Gastroesophageal sphincter (tissue), 4 donors: ENCODE measurements at regions not wholly inside any gene's neighbourhood (a gene's known extent, or its start where the extent isn't known, plus 50 kb on each side); places are given as distances from the start of the nearest gene placed in this dataset.
A peak's percentile ranks its signal among the peaks of the same experiment; 100 is the strongest.

Experiments used
- ATAC-seq: fragments of 150-250 bp; one replicate; pipeline ENCODE4 v1.9.1; 2016; ENCODE audit warnings: mild to moderate bottlenecking, moderate library complexity
- H3K27ac ChIP-seq, 4 donors: fragments of 200-600 bp; sonication (generic) in 3 of 4; 1 replicate in 3 of 4; 2 replicates in 1 of 4; pipeline ENCODE4 v1.5.1; 2016 to 2019
- H3K27me3 ChIP-seq: fragments of 200-600 bp; sonication (generic); one replicate; pipeline ENCODE4 v1.5.1; 2019
- H3K36me3 ChIP-seq, 2 donors: fragments of 200-600 bp; sonication (generic); one replicate each; pipeline ENCODE4 v1.5.1; 2019; ENCODE audit warnings: control low read depth in 1 of 2
- H3K4me1 ChIP-seq, 3 donors: fragments of 200-600 bp; sonication (generic); 1 replicate in 2 of 3; 2 replicates in 1 of 3; pipeline ENCODE4 v1.5.1; 2016 to 2019; ENCODE audit warnings: control low read depth in 2 of 3
- H3K4me3 ChIP-seq, 2 donors: fragments of 200-600 bp; sonication (generic); one replicate each; pipeline ENCODE4 v1.5.1; 2019; ENCODE audit warnings: mild to moderate bottlenecking in 1 of 2, moderate library complexity in 1 of 2
- H3K9me3 ChIP-seq, 3 donors: fragments of 200-600 bp; sonication (generic); one replicate each; pipeline ENCODE4 v1.5.1; 2017 to 2019; ENCODE audit warnings: control low read depth in 2 of 3
- CTCF ChIP-seq, 4 experiments: fragments of 200-600 bp in 2 of 4; fragments of 450-650 bp in 2 of 4; sonication (generic) in 1 of 4; IDR thresholded peaks; one replicate each; pipeline ENCODE4 v1.5.1; 2017 to 2019; ENCODE audit warnings: antibody characterized with exemption in 4 of 4, mild to moderate bottlenecking in 2 of 4, moderate library complexity in 2 of 4
- EP300 ChIP-seq: sonication (generic); formaldehyde crosslinking; IDR thresholded peaks from one replicate; pipeline ENCODE4 v1.6.1; 2017; ENCODE audit warnings: antibody characterized with exemption, mild to moderate bottlenecking
- POLR2A ChIP-seq, 2 donors: fragments of 450-650 bp; IDR thresholded peaks; one replicate each; pipeline ENCODE4 v1.6.1; 2017; ENCODE audit warnings: antibody characterized with exemption in 2 of 2, mild to moderate bottlenecking in 2 of 2, moderate library complexity in 1 of 2
- POLR2AphosphoS5 ChIP-seq: sonication (generic); formaldehyde crosslinking; IDR thresholded peaks from one replicate; pipeline ENCODE4 v1.6.1; 2017; ENCODE audit warnings: antibody characterized with exemption
- WGBS, 2 donors: methylation state at CpG; one replicate each; pipeline ENCODE4 v1.1.5; 2018; ENCODE audit warnings: low coverage in 1 of 2; 5-methylcytosine and 5-hydroxymethylcytosine counted together

GRCh38 chr3:5063724-5064123 lies 58.4 kb upstream of the ARL8B start:
- WGBS, 2 donors, result 85 to 94% methylated on average over 5 to 6 of the region's 6 CpGs
- Histone ChIP-seq H3K27me3 (no peaks in the 10 kb centered on the region), H3K27ac (no peak overlapping the region), H3K9me3 (no peaks in the 10 kb centered on the region), H3K36me3 (no peaks in the 10 kb centered on the region), H3K4me1 (no peaks in the 10 kb centered on the region), H3K4me3 (no peak overlapping the region)
- no peak for ATAC-seq
- TF ChIP-seq EP300, result no peak
- TF ChIP-seq CTCF (IDR thresholded peaks at IDR 0.05), result no peak
- no peak for TF ChIP-seq POLR2AphosphoS5
- no peak for TF ChIP-seq POLR2A (IDR thresholded peaks at IDR 0.05)

- H3K4me3 ChIP-seq, result no peak overlapping the region
- 73 to 91% methylated on average over 8 to 10 of the region's 14 CpGs for WGBS, 2 donors
- no peaks in the 10 kb centered on the region for H3K36me3 ChIP-seq
These were observed 53.5 kb upstream of the ARL8B start for GRCh38 chr3:5068531-5069050.

GRCh38 chr3:5069627-5070026 lies 52.5 kb upstream of the ARL8B start:
- Histone ChIP-seq H3K27ac (no peak overlapping the region), H3K4me3 (no peak overlapping the region), H3K27me3 (no peaks in the 10 kb centered on the region), H3K9me3 (no peaks in the 10 kb centered on the region), H3K36me3 (no peaks in the 10 kb centered on the region), H3K4me1 (peaks cover 0 to 11% (median 0%) of the 10 kb centered on the region in 3 donors)
- 92 to 95% methylated on average over 2 of the region's 2 CpGs for WGBS, 2 donors
- TF ChIP-seq EP300 (no peak), CTCF (IDR thresholded peaks at IDR 0.05) (no peak), POLR2AphosphoS5 (no peak), POLR2A (IDR thresholded peaks at IDR 0.05) (no peak)
- no peak for ATAC-seq

More at GRCh38 chr3:5068531-5069050, 53.5 kb upstream of the ARL8B start:
- Histone ChIP-seq H3K4me1 (peaks cover 0 to 11% (median 0%) of the 10 kb centered on the region in 3 donors), H3K27me3 (no peaks in the 10 kb centered on the region), H3K27ac (no peak overlapping the region), H3K9me3 (no peaks in the 10 kb centered on the region)
- no peak for TF ChIP-seq POLR2AphosphoS5
- TF ChIP-seq POLR2A (IDR thresholded peaks at IDR 0.05), result no peak
- TF ChIP-seq CTCF (IDR thresholded peaks at IDR 0.05), result no peak
- no peak for TF ChIP-seq EP300
- ATAC-seq, result no peak

GRCh38 chr3:5071061-5071460 lies 51.0 kb upstream of the ARL8B start:
- WGBS, 2 donors, result 22 to 27% methylated on average over 4 to 7 of the region's 7 CpGs
- no peaks in the 10 kb centered on the region for H3K27me3 ChIP-seq
- H3K36me3 ChIP-seq, result no peaks in the 10 kb centered on the region
- peaks cover 0 to 11% (median 0%) of the 10 kb centered on the region in 3 donors for H3K4me1 ChIP-seq
- H3K9me3 ChIP-seq, result no peaks in the 10 kb centered on the region
- TF ChIP-seq EP300, result no peak
- peak; percentile 96 for TF ChIP-seq POLR2AphosphoS5
- peak in 1 of 4 experiments; percentile 10 for TF ChIP-seq CTCF (IDR thresholded peaks at IDR 0.05)
- TF ChIP-seq POLR2A (IDR thresholded peaks at IDR 0.05), result no peak
- H3K27ac ChIP-seq, result peak overlapping the region in 2 of 4 donors; percentile 12 to 57
- H3K4me3 ChIP-seq, result no peak overlapping the region
- ATAC-seq, result peak; percentile 59

GRCh38 chr3:5072100-5072816 lies 49.8 kb upstream of the ARL8B start:
- Histone ChIP-seq H3K27me3 (no peaks in the 10 kb centered on the region), H3K9me3 (no peaks in the 10 kb centered on the region), H3K27ac (no peak overlapping the region), H3K4me1 (peaks cover 0 to 11% (median 0%) of the 10 kb centered on the region in 3 donors), H3K36me3 (no peaks in the 10 kb centered on the region), H3K4me3 (no peak overlapping the region)
- 100% methylated on average over 2 to 4 of the region's 4 CpGs for WGBS, 2 donors
- TF ChIP-seq POLR2AphosphoS5 (peak; percentile 76), CTCF (IDR thresholded peaks at IDR 0.05) (no peak)
- ATAC-seq, result peak; percentile 48
